Stimulated activated CD8-positive, alpha-beta memory T cell treated with anti-CD3 and anti-CD28 coated beads, Interleukin-7, amount 100 ng/mL, for 24 hours (primary cell): ENCODE measurements at regions not wholly inside any gene's neighbourhood (a gene's known extent, or its start where the extent isn't known, plus 50 kb on each side); places are given as distances from the start of the nearest gene placed in this dataset.

Experiments used
- DNase-seq: peaks from one replicate; pipeline ENCODE4 v3.0.0-alpha.2; 2020; ENCODE audit warnings: low read depth

DNA sequence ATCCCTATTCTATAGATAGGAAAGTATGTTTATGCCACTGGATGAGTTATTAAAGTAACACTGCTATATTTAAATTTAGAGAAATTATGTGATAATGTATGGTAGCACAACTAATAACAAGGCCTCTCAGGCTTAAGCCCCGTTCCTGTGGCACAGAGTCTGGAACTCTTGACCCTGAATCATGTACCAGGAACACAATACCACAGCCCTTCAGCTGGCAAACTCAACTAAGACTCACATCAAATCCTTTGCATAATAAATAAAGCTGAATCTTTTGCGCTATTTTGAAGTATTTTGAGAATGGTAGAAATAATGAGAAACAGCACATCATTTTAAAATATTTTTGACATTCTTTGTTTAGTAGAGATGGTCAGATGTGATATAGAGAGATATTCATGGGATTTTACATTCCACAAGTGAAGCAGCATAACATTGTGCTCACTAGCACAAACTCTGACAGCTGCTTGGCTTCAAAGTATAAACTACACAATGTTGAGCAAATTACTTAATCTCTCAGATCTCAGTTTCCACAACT, 478.4 kb upstream of the FAM241A start:
- DNase-seq, result no peak

DNA sequence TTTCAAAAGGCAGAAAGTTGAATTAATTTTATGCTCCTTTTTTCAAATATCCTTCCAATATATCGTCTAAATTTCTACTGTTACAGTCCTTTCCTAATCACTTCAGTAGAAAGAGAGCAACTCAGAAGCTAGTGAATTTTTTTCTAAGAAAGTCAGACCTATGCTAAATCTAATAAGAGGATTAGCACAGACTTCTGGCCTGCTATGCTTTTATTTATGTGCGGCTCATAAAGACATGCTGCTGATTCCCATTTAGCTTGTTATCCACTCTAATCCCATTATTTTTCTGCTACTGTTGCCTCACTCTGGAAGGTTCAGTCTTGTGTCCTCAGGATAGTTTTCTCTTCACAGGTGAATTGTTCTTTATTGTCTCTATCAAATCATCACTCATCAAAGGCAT, 473.5 kb upstream of the FAM241A start:
- DNase-seq, result no peak

DNA sequence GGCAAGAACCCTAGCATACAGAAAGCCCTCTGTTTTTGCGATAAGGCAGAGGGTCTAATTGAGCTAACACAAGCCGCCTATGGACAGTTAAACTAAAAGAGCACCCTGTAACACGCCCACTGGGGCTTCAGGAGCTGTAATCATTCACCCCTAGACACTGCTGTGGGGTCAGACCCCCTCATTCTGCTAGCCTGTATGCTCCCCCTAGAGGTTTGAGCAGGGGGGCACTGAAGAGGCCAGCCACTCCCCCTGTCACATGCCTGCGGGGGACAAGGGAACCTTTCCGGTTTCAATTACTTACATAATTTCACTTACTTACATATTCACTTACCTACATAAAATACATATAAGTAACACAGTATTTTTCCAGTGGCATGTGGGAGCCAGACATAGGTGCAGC, 469.5 kb upstream of the FAM241A start:
- no peak for DNase-seq

DNA sequence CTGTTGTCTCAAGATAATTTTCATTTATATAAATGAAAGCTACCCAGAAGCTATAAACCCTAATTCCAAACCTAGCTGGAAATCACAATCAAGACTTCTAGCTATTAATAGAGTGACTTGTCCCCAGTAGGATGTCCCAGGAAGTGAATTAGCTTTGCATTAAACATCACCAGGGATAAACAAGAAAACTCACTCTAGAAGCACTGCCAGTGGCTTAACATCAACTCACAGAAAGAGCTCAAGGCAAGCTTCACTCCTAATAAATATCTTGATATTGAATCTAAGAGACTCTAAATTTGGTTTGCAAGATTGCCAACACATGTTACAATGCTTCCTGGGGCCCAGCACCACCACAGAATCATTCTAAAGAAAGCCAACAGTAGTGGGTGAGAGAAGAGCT, 468.7 kb upstream of the FAM241A start:
- no peak for DNase-seq

DNA sequence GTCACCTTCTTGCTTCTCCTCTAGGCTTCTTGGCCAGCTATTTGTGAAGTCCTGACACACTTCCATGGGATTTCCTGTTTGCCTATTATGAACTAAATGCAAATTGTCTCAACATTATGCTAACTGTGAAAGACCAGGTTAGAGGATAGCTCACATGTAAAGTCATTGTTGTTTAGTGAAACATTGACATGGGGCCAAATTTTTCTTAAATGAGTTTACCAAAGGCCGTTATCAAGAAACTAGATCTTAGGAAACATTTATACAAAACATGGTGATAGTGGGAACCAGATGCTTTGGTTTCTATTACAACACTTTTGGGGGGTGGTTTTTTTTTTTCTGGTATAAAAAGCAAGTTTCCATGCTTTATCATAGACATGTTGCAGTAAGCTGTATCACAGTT, 466.8 kb upstream of the FAM241A start:
- no peak for DNase-seq

DNA sequence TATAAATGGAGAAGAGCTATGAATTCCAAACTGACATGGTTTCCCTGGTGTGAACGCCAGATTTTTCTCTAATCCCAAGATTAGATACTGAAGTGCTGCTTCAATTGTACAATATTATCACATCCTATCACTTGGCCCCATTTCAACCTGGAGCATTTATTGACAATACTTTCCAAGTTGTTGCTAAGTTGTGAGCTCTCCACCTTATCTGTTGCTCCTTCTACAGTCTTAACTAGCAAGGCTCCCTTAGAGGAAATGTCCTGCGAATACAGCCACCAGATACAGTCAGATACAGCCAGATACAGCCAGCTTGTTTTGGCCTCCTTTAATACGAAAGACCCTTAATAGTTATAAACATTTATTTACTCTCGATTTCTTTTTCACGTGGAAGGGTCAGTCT, 466.3 kb upstream of the FAM241A start:
- DNase-seq, result no peak

DNA sequence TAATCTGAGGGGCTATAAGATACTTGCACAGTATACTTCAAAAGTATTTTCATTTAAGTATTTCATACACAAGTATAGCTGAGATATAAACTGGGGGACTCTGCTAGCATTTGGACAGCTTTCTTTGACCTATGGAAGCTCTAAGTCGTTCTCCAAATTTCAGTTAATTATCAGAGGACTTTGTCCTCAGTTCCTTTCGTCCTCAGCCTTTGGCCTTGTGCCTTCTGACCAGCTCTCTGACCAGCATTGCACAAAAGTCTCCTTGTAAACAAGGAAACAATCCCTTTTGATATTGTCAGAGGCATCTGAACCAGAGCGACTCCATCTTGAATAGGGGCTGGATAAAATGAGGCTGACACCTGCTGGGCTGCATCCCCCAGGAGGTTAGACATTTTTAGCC, 464.0 kb upstream of the FAM241A start:
- DNase-seq, result no peak

DNA sequence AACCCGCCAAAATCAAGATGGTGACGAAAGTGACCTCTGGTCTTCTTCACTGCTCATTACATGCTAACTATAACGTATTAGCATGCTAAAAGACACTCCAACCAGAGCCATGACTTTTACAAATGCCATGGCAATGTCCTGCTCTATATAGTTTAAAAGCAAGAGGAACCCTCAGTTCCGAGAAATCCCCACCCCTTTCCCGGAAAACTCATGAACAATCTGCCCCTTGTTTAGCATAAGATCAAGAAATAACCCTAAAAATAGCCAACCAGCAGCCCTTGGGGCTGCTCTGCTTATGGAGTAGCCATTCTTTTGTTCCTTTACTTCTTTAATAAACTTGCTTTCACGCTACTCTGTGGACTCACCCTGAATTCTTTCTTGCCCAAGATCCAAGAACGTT, 463.5 kb upstream of the FAM241A start:
- DNase-seq, result no peak

DNA sequence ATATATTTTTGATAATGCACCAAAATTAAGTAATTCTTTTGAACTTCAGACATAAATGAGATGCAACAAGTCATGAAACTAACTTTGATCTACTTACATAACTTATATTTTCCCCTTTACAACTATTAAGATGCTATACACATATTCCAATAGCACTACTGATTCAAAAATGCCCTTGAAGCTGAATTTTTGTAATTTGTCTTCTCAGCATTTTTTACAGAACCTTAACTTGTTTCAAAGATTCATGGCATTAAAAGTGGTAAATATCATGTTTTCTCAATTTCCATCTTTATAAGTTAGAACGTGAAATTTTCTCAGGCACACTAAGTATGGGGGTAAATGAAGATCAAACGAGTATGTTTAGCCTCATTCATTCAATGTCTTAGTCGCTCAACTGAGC, 460.0 kb upstream of the FAM241A start:
- DNase-seq, result no peak

DNA sequence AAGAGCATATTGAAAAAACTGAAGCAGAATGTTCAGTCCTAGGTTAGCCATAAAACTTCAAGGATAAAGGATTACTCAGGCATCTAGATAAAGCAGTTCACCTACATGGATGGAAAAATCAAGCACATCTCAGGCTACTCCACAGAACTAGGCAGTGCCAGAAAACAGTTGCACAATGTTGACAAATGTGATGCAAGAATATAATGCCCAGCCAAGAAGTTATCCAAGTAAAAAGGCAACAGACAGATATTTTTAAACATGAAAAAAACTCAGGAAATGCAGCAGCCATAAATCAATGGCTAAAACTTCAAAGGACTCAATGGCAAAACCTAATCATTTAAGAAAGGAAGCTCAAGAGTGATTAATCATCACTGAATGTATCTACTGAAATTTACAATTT, 456.0 kb upstream of the FAM241A start:
- DNase-seq, result no peak

DNA sequence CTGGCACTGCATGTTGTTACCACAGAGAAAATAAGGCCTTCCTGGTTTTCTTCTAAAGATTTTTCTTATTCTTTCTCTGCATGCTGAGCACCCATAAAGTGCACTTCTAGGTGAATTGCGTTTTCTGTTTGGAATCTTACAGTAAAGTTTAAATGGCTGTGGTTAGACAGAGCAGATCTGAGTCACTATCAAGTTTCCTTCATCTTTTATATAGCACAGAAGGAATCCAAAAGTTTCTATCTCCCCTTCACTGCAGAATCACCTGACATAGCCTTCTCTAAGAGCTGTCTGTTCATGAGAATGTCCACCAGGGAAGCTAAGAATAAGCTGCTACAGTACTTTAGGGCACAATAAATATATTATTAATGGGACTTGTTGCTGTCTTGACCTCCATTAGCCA, 455.5 kb upstream of the FAM241A start:
- DNase-seq, result no peak

DNA sequence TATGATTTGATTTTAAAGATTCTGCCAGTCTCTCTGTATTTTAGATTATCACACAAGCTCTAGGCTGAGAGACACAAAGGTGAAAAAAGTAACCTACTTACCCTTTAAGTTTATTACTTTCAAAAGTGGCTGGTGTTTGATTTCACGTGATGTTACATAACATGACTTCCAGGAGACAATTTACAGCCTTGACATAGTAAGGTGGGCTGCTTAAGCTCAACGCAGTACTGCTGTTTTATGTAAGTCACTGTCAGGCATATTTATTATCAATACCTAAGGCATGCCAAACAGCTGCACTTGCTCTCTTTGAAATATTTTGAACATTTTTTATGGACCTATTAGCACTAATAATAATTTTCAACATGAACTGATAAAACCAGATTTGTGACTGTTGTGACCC, 451.5 kb upstream of the FAM241A start:
- DNase-seq, result no peak

DNA sequence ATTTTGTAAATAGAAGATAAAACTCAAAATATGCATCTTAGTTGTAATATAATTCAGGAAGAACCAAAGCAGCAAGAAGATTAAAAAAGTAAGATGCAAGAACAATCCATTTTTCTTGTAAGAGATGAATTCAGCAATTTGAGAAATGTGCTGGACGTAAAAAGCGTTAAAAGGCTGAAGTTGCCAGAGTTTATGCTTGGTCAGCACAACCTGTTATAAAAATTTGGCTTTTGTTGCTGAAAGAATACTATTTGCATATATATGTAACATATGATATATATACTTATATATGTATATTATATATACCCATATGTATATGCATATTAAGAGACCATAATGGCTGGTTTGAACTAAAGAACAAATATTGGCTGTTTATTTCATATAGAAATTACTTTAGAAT, 449.6 kb upstream of the FAM241A start:
- no peak for DNase-seq

DNA sequence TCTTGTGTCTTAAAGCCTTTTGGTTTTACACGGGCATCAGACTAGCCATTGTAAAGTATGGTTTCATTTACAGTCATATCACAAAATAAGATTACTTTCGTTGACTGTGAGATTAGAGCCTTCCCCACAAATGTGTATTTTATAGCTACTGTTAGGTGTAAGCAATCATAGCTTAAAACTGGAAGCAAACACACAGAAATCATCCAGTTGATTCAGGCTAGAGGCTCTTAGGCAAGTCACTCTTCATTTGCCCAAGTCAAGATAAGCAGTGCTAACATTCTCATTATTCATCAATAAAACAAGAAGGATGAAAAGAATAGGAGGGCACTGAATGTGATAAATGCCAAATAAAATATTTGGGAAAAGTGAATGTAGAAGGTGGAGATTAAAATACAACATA, 448.7 kb upstream of the FAM241A start:
- no peak for DNase-seq

DNA sequence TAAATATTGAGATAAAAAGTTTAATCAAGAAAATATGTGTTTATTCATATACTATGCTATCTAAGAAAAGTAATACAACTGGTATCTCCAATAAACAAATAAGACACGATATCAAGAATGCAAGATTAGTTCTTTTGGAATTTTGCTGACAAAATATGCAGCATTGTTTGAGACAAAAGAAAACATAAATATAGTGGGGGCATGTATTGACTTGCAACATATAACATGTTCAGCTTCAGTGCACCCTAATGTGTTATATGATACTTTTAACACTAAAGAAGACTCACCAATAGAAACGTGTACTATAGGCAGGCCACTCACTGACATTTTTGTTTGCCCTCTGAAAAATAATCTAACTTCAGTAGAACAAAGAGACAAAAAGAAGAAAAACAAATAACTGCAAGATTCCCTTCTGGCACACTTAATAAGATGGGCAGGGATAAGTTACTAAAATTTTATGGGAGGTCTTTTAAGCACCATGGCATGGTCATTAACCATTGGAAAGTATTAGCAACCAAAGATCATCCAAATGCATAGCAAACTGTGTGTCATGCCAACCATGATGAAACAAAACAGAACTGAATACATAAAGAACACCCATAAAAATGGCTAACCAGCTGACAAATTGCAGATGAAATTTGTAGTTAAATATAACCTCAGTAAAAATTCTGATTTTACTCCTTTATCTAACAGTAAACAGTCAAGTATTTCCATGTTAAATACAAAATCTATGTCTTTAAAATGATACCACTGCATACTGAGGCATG, 447.9 kb upstream of the FAM241A start:
- DNase-seq, result no peak

DNA sequence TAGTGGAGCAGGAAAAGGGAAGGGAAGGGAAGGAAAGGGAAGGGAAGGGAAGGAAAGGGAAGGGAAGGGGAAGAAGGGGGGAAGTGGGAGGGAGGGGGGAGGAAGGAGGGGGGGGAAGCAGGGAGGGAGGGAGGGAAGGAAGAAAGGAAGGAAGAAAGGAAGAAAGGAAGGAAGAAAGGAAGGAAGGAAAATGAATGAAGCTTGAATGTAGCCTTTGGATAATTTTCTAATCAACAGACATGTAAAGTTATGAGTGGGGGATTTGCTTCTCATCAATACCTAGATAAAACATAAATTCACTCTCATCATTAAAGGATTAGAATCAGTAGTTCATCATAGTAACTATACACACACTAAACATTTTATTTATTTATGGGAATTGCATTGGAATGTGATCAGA, 446.9 kb upstream of the FAM241A start:
- DNase-seq, result no peak

DNA sequence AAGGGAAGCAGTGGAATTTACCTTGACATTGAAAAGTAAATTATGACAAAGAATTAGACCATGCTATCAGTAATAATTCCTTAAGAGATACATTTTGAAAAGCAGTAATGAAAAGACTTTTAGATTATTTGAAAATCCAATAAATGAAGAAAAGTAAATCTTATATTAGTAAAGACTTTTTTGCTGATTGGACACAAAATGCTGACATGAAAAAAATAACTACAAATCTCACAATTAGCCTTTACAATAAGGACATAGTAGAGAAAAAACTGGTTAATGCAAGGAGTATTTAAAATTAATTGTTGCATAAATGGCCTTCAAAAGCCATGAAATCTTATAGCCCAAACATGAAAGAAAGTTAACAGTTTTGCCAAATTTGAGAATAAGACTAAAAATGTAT, 446.1 kb upstream of the FAM241A start:
- DNase-seq, result no peak

DNA sequence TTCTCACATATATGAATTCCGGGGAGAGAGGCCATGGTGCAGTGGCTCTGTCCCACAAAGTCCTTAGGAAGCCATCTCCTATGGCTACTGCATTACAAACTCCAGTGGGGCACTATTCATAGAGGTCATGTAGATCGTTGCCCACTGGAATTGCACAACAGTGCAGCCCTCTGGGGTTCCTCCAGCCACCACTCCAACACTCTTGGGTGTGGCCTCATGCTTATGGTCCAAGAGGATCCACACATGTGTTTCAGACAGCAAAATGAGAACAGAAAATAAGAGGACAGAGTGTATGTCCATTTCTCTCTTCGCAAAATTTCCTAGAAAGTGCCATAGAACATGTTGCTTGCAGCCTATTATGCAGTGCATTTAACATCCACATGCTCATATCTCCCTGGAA, 444.2 kb upstream of the FAM241A start:
- no peak for DNase-seq

DNA sequence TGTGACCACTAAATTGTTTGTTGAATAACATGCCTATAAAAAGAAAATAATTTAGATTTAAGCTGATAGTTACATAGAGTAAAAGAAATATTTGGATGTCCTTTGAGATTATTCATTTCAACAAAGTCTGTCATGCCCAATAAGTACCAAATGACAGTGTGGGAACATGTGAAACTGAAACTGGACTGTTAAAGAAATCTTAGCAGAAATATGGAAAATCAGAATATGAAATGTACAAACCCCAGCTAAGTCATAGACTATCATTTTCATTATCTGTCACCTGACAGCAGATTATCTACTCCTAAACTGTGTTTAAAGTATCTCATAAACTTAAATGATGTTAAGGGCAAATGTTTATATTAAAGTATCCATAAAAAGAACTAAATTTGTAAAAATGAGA, 437.8 kb upstream of the FAM241A start:
- DNase-seq, result no peak

DNA sequence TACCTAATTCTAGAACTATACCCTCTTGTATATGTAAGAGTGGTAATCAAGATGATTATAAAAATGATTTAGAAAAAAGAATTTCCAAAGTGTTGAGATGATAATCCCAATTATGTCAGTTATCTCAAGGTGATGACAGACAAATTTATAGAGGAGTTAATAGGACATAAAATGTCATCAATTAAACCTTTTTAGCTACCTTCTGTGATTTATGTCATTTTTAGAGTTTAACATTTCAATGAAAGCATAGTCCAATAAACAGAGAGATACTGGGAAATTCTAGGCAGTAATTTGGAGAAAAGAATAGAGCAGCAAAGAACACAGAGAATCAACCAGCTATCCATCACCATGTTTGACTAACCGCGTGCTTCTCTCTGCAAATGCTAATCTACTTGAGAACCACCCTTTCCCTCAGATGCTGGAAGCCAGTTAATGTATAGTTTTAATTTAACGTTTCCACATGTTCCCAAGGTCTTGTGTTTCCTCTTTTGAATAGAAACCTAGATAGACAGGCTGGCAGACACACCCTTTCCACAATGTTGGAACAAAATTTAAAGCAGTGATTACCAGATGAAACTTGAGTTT, 433.1 kb upstream of the FAM241A start:
- no peak for DNase-seq

DNA sequence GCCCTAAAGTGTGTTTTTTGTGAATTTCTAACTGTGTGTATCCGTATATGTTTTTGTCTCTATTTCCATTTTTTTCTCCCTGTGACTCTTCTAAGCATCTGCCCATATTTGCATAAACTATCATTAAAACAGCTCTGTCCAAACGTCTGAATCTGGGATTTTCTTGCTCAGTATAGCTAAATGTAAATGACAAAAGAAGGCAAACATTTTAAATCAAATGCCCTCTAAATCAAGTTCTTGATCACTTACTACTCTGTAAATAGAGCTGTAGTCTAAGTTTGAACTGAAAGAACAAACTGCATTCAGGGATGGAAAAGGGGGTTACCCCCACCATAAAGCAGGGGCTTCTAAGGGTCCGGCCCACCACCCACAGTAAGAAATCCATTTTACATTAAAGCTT, 432.0 kb upstream of the FAM241A start:
- no peak for DNase-seq

DNA sequence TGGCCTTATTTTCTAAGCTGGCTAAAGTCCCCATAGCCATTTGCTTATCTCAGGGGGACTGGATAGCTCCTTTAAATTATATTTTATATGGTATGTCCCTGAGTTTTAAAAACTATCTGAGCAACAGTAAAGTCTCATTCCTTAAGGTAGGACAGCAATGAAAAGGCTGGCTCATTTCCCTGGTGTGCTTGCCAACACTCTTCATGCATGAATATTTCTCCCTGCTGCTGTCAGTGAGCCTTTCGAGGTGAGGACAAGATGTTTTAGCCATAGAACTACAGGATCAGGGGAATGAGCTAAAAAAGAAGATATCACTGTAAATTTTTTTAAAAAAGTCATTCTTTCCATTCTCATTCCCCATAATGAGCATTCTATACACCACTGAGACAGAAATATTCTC, 427.3 kb upstream of the FAM241A start:
- no peak for DNase-seq

DNA sequence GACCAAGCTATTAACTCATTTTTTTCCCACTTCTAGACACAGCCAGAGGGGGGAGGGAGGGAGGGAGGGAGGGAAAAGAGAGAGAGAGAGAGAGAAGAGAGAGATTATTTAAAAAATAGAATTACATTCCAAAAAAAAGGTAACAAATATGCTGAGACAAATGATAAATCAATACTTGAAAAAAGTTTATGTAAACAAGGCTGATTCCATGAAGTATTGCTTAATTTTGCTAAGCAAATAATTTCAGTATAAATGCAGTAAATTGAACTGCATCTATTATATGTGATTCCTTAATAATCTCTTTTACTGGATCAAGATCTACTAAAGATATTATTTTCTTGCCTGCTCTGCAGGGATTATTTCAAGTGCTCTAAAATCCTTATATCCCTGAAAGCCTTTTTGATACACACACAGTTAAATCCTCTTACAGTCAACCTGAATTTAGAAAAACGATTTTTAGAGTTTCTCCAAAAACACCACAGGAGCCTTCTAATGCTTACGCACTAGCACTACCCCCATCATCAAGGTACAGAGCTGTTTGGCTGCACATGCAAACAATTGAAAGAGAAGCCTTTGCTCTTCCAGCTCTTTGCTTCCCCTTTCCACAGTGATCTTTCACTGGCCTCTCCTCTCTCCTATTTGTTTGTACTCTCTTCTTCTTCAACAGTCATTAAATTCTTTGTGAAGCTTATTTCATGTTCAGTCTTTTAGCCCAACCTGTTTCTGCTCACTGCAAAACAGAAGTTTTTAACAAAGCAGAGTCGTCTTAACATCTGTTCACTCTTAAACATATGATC, 426.3 kb upstream of the FAM241A start:
- no peak for DNase-seq
